GM21447 (cell line): ENCODE measurements at regions not wholly inside any gene's neighbourhood (a gene's known extent, or its start where the extent isn't known, plus 50 kb on each side); places are given as distances from the start of the nearest gene placed in this dataset.
"Not testable (repeated sequence)": the region's sequence is repeated elsewhere in the genome, so short reads cannot be mapped to it uniquely, and the experiment has no call there.

Experiments used
- ATAC-seq: cut with Tn5 transposase; IDR thresholded peaks from one replicate; pipeline ENCODE4 v1.9.1; 2021; ENCODE audit not compliant: unreplicated experiment

GRCh38 chr6:15747354-15747883, 84.6 kb upstream of the DTNBP1 start:
- no peak for ATAC-seq

GRCh38 chr6:15745781-15746180, 83.0 kb upstream of the DTNBP1 start:
- ATAC-seq = no peak

DNA sequence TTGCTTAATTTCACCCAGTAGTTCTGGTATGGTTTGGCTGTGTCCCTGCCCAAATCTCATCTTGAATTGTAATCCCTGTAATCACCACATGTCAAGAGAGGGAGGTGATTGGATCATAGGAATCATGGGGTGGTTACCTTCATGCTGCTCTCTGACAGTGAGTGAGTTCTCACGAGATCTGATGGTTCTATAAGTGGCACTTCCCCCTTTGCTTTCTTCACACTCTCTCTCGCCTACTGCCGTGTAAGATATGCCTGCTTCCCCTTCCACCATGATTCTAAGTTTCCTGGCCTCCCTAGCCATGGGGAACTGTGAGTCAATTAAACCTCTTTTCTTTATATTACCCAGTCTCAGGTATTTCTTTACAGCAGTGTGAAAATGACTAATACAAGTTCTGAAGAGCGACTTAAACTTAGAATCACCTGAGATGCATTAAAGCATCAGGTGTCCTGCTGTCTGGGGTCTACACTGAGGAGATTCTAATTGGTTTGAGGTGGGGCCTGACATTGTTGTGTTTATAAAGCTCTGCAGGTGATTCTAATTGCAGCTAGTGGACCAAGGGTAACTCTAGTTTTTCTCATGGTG, 82.1 kb upstream of the DTNBP1 start:
- ATAC-seq = no peak

DNA sequence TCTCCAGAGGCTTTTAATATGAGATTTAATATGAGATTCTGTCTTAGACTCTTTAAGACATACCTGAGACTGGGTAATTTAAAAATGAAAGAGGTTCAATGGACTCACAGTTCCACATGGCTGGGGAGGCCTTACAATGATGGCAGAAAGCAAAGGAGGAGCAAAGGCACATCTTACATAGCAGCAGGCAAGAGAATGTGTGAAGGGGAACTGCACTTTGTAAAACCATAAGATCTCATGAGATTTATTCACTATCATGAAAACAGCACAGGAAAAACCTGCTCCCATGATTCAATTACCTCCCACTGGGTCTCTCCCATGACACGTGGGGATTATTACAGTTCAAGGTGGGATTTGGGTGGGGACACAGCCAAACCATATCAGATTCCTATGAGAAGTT, 79.2 kb upstream of the DTNBP1 start:
- ATAC-seq = not testable (repeated sequence)

DNA sequence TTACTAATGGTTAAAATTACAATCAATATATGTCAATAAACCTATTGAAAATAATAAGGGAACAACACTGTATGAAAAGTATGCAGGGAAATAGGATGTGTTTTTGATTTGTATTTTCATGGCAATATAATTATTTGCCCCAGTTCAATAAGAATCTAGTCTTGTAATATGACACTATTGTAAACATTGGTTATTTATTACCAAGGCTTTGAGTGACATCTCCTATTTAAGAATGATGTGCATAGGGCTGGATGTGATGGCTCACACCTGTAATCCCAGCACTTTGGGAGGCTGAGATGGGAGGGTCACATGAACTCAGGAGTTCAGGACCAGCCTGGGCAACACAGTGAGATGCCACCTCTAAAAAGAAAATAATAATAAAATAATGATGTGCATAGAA, 78.6 kb upstream of the DTNBP1 start:
- ATAC-seq = no peak

- no peak for ATAC-seq
These were observed 77.0 kb upstream of the DTNBP1 start for GRCh38 chr6:15739867-15740266.

DNA sequence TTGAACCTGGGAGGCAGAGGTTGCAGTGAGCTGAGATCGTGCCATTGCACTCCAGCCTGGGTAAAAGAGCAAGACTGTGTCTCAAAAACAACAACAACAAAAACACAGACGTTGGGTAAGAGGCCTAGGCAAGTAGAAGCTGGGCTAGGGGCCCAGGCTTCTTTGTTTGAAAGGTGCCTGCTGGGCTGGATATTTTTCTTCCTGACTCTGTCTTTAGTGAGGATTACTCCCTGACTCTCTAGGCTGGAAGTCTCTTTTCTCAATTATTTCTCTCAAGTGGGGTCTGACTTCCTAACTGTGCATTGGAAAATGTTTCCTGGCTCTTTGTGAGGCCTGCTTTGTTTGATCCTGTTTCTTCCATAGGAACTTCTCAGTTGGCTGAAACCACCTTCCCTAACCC, 76.5 kb upstream of the DTNBP1 start:
- ATAC-seq = no peak

- ATAC-seq = not testable (repeated sequence)
These were observed 75.4 kb upstream of the DTNBP1 start for GRCh38 chr6:15738195-15738594.

DNA sequence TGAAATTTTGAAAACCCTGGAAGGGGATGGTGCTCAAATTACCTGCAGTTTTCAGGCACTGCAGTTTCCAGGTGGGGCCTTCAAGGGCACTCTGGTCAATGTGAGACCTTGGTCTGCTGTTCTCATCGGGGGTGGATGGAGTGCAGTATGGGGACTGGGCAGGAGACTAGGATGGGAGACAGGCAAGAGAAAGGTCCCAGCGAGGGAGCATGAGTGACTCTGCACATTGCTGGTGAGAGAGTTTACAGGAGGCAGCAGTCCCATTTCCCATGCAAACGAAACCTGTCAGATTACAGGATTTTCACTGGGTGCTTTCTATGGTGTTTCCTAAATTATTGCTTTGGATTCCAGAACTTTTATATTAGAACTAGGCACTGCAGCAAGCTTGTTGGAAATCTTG, 73.5 kb upstream of the DTNBP1 start:
- no peak for ATAC-seq

DNA sequence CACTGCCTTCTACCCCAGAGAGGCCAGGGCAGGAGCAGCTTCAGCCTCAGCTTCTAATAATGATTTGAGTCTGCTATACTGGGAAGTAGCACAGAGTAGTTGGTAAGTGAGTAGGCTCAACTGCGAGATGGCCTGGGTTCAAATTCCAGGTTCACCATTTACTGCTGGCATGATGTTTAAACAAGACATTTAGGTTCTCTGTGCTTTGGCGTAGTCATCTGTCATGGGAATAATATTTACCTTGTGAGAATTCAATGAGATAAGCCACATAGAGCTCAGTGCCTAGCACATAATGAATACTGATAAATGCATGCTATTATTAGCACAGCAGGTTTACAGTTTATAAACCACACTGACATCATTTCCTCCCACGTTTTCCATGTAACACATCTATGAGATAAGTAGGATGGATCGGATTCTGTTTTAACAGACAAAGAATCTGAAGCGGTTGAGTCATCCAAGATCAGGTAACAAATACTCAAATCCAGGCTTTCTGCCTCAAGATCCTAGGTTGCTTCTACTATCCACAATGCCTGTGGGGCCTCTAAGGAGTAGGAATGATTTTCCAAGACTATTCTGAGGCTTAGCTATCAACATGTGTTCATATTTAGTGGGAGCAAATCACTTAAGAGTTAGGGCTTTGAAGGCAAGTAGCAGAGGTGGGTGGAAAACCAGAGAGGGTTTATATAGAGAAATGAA, 72.9 kb upstream of the DTNBP1 start:
- no peak for ATAC-seq

DNA sequence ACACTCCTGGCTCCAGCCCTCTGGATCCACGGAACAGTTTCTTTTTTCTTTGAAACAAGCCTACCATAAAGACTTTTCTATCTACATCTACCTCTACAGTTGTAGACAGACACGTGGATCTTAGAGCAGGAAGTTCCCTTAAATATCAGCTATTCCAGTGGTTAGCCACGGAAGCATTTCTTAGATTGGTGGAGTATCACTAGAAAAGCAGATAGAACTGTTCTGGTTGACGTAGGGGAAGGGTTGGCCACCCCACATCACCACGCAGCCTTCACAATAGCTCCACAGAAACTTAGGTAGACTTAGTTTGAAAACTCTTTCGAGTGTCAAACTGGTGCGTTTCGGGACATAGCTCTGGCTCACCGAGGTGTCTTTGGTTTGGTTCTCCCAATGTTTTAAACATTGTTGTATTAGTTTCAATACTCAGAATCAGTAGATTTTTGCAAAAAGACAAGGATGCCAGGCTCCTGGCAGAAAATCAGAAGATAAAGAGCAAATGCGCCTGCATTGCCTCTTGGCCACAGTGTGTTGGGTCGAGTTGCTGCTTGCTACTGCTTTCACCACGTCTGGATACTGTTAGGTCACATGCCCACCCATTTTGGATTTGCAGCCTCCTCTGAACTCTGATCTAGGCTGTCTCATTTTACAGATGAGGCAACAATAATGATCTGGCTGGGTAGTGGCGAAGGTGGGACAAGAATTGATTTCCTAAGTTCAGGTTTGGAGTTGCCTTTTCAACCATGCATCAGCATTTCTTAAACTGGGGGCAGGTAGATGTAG, 71.5 kb upstream of the DTNBP1 start:
- no peak for ATAC-seq

- ATAC-seq = no peak
These were observed 68.1 kb upstream of the DTNBP1 start for GRCh38 chr6:15730922-15731321.

GRCh38 chr6:15730442-15730841, 67.6 kb upstream of the DTNBP1 start:
- ATAC-seq = no peak

- ATAC-seq = no peak
These were observed 59.9 kb upstream of the DTNBP1 start for GRCh38 chr6:15722731-15723130.

- no peak for ATAC-seq
These were observed 54.1 kb upstream of the DTNBP1 start for GRCh38 chr6:15716889-15717288.

GRCh38 chr6:15715851-15716250, 53.0 kb upstream of the DTNBP1 start:
- no peak for ATAC-seq

DNA sequence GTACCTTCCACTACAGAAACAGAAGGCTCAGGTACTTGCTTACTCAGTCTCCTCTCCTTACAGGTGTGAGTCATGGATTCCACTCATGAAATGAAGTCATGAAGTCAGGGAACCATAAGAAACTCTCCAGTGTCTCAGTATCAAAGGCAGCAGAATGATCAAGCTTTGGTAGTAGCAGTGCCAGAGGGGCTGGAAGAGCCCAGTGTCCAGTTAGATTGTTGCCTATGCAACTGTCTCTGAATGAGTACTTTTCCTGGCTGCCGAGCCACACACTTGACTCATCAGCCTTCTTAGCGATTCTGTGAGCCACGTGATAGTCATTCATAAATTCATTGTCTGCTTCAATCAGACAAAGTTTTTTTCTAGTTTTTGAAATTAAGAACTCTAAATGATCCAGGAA, 52.2 kb upstream of the DTNBP1 start:
- ATAC-seq = no peak

DNA sequence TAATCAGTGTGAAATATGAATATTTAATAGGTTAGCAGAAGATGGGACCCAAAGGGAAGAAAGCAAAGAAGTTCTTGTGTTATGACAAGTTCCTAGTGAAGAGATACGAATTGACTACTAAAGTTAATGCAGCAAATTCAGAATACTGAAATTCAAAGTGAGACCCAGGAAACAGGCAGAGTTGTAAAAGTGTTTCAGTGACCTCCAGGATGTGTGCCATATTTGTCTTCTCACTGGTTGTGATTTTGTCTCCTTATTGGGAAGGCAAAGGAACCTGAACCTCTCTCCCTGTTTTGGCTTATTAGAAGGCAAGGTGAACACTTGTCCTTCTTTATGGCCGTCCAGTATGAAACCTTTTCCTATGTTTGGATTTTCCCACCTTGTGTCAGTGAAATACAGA, 51.8 kb upstream of the DTNBP1 start:
- no peak for ATAC-seq

DNA sequence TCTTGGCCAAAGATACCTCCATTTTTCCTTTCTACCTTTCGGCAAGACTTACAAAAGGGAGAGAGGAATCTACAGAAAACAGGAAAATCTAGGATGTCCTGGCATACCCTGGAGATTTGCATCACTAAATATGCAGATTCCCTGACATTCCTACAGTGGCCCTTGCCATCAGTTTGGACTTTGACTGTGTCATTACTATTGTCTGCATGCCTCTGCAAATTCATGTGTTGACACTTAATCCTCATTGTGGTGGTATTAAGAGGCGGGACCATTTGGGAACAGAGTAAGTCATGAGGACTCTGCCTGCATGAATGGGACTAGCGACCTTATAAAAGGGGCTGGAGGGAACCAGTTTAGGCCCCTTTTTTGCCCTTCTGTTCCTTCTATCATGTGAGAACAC, 50.5 kb upstream of the DTNBP1 start:
- ATAC-seq = no peak

DNA sequence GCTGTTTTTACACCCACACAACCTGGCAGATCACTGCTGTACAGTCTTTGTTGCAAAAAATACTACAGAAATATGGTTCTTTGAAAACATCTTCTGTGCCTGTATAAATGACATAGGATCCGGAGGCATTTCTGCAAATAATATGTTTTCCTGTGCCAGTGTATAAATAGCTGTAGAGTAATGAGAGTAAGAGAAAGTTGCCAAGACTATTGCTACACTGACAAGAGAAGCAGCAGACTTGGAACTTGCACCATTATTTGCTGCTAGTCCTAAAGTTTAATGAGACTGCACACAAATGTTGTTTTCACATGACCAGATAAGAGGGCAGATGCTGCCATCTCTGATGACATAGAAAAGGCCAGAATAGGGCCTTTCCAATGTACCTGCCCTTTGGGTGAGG, 50.0 kb upstream of the DTNBP1 start:
- no peak for ATAC-seq
